SK-N-MC (cell line): ENCODE measurements at regions not wholly inside any gene's neighbourhood (a gene's known extent, or its start where the extent isn't known, plus 50 kb on each side); places are given as distances from the start of the nearest gene placed in this dataset.

ENCODE experiments used
- EZH2 ChIP-seq: fragments of 200-600 bp; sonication (generic); IDR thresholded peaks from one replicate; pipeline ENCODE4 v1.6.1; 2017; ENCODE audit warnings: antibody characterized with exemption
- POLR2AphosphoS5 ChIP-seq: IDR thresholded peaks from 2 replicates; pipeline ENCODE4 v1.6.1; 2012; ENCODE audit warnings: mild to moderate bottlenecking, low read depth, low read length, borderline replicate concordance

DNA sequence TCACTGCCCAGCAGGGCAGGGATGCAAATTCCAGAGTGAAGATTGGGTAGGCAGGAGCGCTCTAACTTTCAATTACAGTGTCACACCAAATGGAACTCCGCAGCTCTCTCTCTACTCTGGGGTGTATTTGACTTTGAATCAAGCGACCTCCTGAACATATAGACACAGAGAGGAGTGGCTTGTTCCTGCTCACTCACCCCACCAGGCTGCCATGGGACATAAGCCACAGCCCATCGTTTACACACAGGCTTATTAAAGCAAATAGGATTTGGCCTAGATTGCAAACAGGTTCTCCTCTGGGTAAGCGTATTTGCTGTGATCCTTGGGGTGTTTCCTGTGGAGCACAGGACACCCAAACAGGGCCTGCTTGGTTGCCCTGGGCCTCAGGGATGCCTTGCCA is 281.6 kb upstream of the CCL2 start:
- TF ChIP-seq POLR2AphosphoS5 (no peak), EZH2 (no peak)
